H54 (cell line): ENCODE measurements at regions not wholly inside any gene's neighbourhood (a gene's known extent, or its start where the extent isn't known, plus 50 kb on each side); places are given as distances from the start of the nearest gene placed in this dataset.

ENCODE experiments used
- DNase-seq: peaks from one replicate; pipeline ENCODE4 v3.0.0; 2011; ENCODE audit warnings: low spot score, mixed read lengths; ENCODE audit not compliant: insufficient read length
- FAIRE-seq: peaks from 3 replicates; lab custom pipeline; 2011; peaks lifted over from hg19 to GRCh38; lab: Jason Lieb, UNC
- POLR2A ChIP-seq: IDR thresholded peaks from 2 replicates; pipeline ENCODE4 v1.6.1; 2011; ENCODE audit warnings: low read depth, mild to moderate bottlenecking, low read length

GRCh38 chr3:153439780-153440179, 277.8 kb downstream of the RAP2B start:
- no peak for DNase-seq
- TF ChIP-seq POLR2A: no peak
- no peak for FAIRE-seq

- TF ChIP-seq POLR2A: no peak
- DNase-seq (no peak), FAIRE-seq (no peak)
Observed at GRCh38 chr3:153440311-153440710, 278.3 kb downstream of the RAP2B start.

GRCh38 chr3:153442386-153442785, 280.4 kb downstream of the RAP2B start:
- no peak for DNase-seq
- no peak for TF ChIP-seq POLR2A
- FAIRE-seq: no peak

DNA sequence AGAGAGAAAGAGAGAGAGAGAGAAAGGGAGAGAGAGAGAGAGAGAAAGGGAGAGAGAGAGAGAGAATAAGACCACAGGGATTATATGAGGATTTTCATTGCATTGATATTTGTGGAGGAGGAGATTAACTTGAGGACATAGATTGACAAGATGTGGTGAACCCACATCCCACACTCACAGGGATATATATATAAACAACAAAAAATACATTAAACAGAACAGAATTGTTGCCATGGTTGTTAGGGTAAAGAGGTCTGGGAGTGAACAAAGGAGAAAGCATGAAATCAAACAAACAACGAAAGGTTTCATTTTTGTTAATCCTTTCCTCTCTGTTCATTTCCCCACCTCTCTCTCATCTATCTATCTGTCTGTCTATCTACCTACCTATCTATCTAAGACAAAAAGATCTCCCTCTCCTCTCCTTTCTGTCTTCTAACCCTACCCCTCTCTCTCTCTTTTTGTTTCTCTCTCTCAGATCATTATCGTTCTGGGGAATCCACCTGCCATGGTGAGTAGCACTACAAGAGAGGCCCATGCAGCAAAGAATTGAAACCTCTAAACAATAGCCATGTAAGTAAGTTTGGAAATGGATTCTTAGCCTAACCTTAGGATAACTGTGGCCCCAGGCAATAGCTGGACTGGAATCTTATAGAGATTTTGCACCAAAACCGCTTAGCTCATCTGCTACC, 280.9 kb downstream of the RAP2B start:
- no peak for DNase-seq
- no peak for FAIRE-seq
- no peak for TF ChIP-seq POLR2A

DNA sequence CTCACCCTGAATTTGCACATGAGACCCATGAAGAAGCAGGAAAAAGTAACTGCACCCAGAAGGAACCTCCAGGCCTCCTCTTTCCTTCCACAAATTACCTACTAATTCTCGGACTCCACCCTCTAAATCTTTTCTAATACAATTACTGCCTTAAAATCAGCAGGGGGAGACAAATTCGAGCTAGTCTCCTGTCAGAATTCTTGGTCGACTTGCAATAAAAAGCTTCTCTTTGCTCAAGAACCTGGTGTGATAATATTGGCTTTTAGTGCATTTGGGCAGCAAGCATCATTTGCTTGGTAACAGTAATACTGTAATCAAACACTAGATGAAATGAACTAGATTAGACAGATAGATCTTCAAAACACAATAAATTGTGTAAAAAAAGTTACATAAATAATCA, 281.9 kb downstream of the RAP2B start:
- DNase-seq (no peak), FAIRE-seq (no peak)
- TF ChIP-seq POLR2A: no peak

DNA sequence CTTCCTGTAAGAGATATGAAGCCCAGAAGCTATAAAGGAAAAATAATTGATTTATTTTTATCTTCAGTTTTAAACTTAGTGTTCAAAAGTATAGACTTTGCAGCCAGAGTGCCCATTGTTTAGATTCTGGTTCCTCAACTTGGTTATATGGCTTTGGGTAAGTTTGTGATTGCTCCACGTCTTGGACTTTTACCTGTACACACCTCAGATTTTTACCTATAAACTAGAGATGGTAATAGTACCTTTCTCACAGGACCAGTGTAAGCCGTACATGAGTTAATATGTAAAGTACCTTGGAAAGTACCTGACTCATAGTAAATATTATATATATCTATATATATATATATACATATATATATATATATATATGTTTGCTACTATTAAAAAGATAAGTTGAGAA, 283.8 kb downstream of the RAP2B start:
- no peak for FAIRE-seq
- no peak for DNase-seq
- TF ChIP-seq POLR2A: no peak

DNA sequence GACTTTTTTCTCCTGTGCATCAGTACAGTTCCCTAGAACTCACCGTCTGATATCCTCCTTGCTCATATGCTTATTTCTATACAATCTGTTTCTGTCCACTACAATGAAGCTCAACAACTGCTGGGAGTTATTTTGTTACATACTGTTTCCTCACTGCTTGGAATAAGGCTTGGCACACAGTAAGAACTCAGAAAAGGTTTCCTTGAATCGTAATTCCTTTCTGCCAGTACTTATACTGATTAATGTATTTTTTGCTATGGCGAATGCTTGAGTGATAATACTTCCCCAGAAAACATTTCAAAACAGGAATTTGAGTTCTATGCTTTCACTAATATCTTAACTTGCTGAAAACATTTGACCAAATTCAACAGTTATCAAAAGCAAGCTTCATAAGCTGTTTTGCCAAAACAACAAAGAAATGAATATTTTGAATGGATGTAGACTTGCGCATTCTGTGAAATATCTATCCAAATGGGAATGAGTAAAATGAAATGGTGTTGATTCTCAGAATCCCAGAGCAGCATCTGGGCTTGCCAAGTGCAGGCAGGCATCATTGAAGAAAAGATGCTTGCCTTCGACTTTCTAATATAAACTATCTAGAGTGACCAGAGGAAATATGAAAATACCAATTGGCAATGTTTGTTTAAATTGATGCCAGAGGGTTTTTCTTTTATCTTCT, 286.3 kb downstream of the RAP2B start:
- no peak for DNase-seq
- no peak for FAIRE-seq
- TF ChIP-seq POLR2A: no peak

DNA sequence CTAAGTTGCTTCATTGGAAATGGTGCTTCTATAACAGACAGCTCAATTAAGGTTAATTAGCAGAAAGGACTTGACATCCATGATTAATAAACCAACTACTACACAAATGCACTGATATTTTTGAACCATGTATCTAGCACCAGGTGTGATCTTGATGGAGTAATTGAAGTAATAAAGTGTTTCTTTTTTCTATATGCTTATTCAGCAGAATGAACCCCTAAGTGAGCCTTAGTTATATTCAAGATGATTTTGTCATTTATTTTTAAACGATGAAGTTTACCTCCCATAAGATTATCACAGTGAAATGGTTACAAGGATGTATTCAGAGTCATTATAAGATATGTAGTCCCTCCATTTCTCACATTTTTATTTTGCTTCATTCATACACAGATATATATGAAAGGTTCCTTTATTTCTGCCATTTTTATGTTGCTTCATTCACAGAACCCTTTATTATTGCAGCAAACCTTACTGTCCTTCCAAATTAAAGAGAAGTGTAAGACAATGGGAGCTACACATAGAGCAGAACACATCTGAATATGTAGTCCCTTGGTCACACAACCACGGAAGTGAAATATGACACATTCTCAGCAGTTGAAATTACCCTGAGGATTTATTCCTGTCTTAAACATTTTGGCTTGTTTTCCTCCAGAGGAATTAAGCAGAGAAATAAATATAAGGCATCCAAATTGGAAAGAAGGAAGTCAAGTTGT, 295.0 kb downstream of the RAP2B start:
- no peak for TF ChIP-seq POLR2A
- FAIRE-seq (no peak), DNase-seq (no peak)

DNA sequence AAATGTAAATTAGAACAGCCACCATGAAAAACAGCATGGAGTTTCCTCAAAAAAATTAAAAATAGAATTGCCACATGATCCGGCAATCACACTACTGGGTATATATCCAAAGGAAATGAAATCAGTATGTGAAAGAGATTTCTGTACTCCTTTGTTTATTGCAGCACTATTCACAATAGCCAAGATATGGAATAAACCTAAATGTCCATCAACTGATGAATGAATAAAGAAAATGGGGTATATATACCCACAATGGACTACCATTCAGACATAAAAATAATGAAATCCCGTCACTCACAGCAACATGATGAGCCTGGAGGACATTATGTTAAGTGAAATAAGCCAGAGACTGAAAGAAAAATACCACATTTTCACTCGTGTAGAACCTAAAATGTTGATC, 296.9 kb downstream of the RAP2B start:
- no peak for FAIRE-seq
- DNase-seq: no peak
- TF ChIP-seq POLR2A: no peak

GRCh38 chr3:153462545-153462944, 300.5 kb downstream of the RAP2B start:
- no peak for FAIRE-seq

GRCh38 chr3:153463895-153464294, 301.9 kb downstream of the RAP2B start:
- DNase-seq: no peak

More at GRCh38 chr3:153462545-153462944, 300.5 kb downstream of the RAP2B start:
- TF ChIP-seq POLR2A: no peak
- DNase-seq: no peak

DNA sequence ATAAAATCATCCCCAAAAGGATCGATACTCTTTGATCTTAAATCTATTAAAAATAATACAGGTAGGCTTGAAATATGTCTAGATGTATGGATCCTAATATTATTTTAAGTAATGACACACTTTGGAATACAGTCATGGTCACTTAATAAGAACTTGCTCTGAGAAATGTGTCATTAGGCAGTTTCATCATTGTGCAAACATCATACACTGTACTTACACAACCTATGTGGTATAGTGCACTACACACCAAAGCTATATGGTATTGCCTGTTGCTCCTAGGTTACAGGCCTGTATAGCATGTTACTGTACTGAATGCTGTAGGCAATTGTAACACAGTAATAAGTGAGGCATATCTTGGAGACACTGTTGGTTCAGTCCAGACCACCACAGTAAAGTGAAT, 307.1 kb downstream of the RAP2B start:
- FAIRE-seq (peak; percentile 57), DNase-seq (no peak)
- TF ChIP-seq POLR2A: no peak

More at GRCh38 chr3:153463895-153464294, 301.9 kb downstream of the RAP2B start:
- FAIRE-seq: no peak
- TF ChIP-seq POLR2A: no peak

- DNase-seq: no peak
- FAIRE-seq: no peak
- no peak for TF ChIP-seq POLR2A
Observed at GRCh38 chr3:153484842-153485241, 322.8 kb downstream of the RAP2B start.

GRCh38 chr3:153495422-153495821, 333.4 kb downstream of the RAP2B start:
- FAIRE-seq: no peak
- TF ChIP-seq POLR2A: no peak
- DNase-seq: no peak

DNA sequence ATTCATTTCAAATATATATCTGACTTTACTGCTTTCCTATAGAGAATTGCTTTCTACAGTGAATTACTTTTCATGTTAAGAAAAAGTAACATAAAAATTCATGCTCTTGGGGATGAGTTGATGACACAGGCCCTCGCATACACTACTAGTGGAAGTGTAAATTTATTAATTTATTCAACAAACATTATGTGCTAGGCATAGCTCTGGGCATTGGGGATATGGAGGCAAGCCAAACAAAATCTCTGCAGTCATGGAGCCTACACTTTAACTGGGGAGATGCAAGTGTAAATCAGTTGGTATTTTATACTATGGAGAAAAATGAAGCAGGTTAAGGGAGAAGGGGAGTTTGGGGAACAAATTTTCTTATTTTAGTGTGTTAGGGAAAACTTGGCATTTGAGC, 340.7 kb downstream of the RAP2B start:
- DNase-seq (no peak), FAIRE-seq (no peak)
- TF ChIP-seq POLR2A: no peak
